Keratinocyte (primary cell): ENCODE measurements at regions not wholly inside any gene's neighbourhood (a gene's known extent, or its start where the extent isn't known, plus 50 kb on each side); places are given as distances from the start of the nearest gene placed in this dataset.

Source experiments
- DNase-seq: peaks from one replicate; pipeline ENCODE4 v3.0.0-alpha.2; 2011; ENCODE audit warnings: low read depth, missing footprints, low spot score
- FAIRE-seq: peaks from 2 replicates; lab custom pipeline; 2011; peaks lifted over from hg19 to GRCh38; lab: Jason Lieb, UNC
- H2AFZ ChIP-seq: 2 replicates; pipeline ENCODE4 v1.6.0; 2012; ENCODE audit warnings: low read length, control low read depth, inconsistent platforms; ENCODE audit not compliant: control insufficient read depth
- H3K27ac ChIP-seq: 2 replicates; pipeline ENCODE4 v1.5.1; 2011; ENCODE audit warnings: low read length; ENCODE audit not compliant: control insufficient read depth, insufficient read depth
- H3K27me3 ChIP-seq: 3 replicates; pipeline ENCODE4 v1.6.0; 2011; ENCODE audit warnings: low read length; ENCODE audit not compliant: control insufficient read depth, insufficient read depth; ENCODE audit errors: extremely low read depth
- H3K36me3 ChIP-seq, 2 experiments: 2 replicates in 1 of 2; 3 replicates in 1 of 2; pipeline ENCODE4 v1.5.1; 2011; ENCODE audit warnings: low read length in 2 of 2, mild to moderate bottlenecking in 1 of 2; ENCODE audit not compliant: control insufficient read depth in 2 of 2, insufficient read depth in 2 of 2; ENCODE audit errors: extremely low read depth in 1 of 2
- H3K4me1 ChIP-seq: 3 replicates; pipeline ENCODE4 v1.5.1; 2011; ENCODE audit warnings: low read length; ENCODE audit not compliant: control insufficient read depth, insufficient read depth; ENCODE audit errors: extremely low read depth
- H3K4me2 ChIP-seq: 3 replicates; pipeline ENCODE4 v1.6.0; 2011; ENCODE audit warnings: low read depth, low read length; ENCODE audit not compliant: control insufficient read depth, insufficient read depth; ENCODE audit errors: extremely low read depth
- H3K4me3 ChIP-seq, 3 experiments: fragments of 200-600 bp in 1 of 3; sonication (generic) in 1 of 3; 2 replicates in 2 of 3; 3 replicates in 1 of 3; pipeline ENCODE4 v1.5.1; 2011 to 2016; ENCODE audit warnings: low read length in 3 of 3, mild to moderate bottlenecking in 3 of 3, control low read depth in 2 of 3, inconsistent platforms in 1 of 3, low read depth in 1 of 3, mixed read lengths in 1 of 3, mixed run types in 1 of 3, moderate library complexity in 1 of 3; ENCODE audit not compliant: control insufficient read depth in 2 of 3, insufficient read depth in 2 of 3; ENCODE audit errors: extremely low read depth in 1 of 3
- H3K79me2 ChIP-seq: 2 replicates; pipeline ENCODE4 v1.6.0; 2012; ENCODE audit warnings: low read length; ENCODE audit not compliant: control insufficient read depth, insufficient read depth
- H3K9ac ChIP-seq: 3 replicates; pipeline ENCODE4 v1.6.0; 2011; ENCODE audit warnings: low read length; ENCODE audit not compliant: control insufficient read depth, insufficient read depth; ENCODE audit errors: extremely low read depth
- H3K9me1 ChIP-seq: 3 replicates; pipeline ENCODE4 v1.6.0; 2011; ENCODE audit warnings: low read length; ENCODE audit not compliant: control insufficient read depth, insufficient read depth; ENCODE audit errors: extremely low read depth
- H3K9me3 ChIP-seq: 2 replicates; pipeline ENCODE4 v1.5.1; 2012; ENCODE audit warnings: low read depth, low read length; ENCODE audit not compliant: control insufficient read depth
- H4K20me1 ChIP-seq: 3 replicates; pipeline ENCODE4 v1.6.0; 2011; ENCODE audit warnings: low read length; ENCODE audit not compliant: control insufficient read depth, insufficient read depth; ENCODE audit errors: extremely low read depth
- CTCF ChIP-seq, 3 experiments: IDR thresholded peaks in 1 of 3; conservative IDR thresholded peaks in 1 of 3; optimal IDR thresholded peaks in 1 of 3; 2 replicates in 2 of 3; 3 replicates in 1 of 3; pipeline versions ENCODE3 to v1.5.1; 2011; ENCODE audit warnings: low read length in 3 of 3, mild to moderate bottlenecking in 3 of 3, moderate library complexity in 2 of 3, control low read depth in 1 of 3, inconsistent platforms in 1 of 3; ENCODE audit not compliant: insufficient read depth in 2 of 3; ENCODE audit errors: extremely low read depth in 1 of 3
- EZH2 ChIP-seq: IDR thresholded peaks from one replicate; pipeline ENCODE4 v1.6.1; 2012; ENCODE audit warnings: inconsistent platforms, mild to moderate bottlenecking, low read length, moderate library complexity
- dilution Hi-C: fragments of 300-500 bp; cut with MboI; formaldehyde crosslinking; loops from one replicate; pipeline ENCODE4 v1.7.0; 2020; ENCODE audit warnings: low sequenced_read_pairs; ENCODE audit not compliant: extremely low pct_ligation_motif_present

GRCh38 chr6:170043150-170043819 lies 247.6 kb downstream of the DLL1 start:
- H3K9ac ChIP-seq, result no peak overlapping the region
- no peak overlapping the region for H3K4me3 ChIP-seq
- H3K36me3 ChIP-seq, result no peaks in the 10 kb centered on the region
- no peaks in the 10 kb centered on the region for H3K79me2 ChIP-seq
- no peaks in the 10 kb centered on the region for H4K20me1 ChIP-seq
- TF ChIP-seq EZH2 (no peak), CTCF (optimal IDR thresholded peaks at IDR 0.05 in 1 of 3, IDR thresholded peaks at IDR 0.05 in 1 of 3, conservative IDR thresholded peaks at IDR 0.05 in 1 of 3; ENCODE audit: extremely low read depth in 1 of 3, insufficient read depth in 2 of 3, low read length in 3 of 3) (no peak)
- no peaks in the 10 kb centered on the region for H3K4me1 ChIP-seq
- no peak for FAIRE-seq
- dilution Hi-C loops, result no loop called here
- no peaks in the 10 kb centered on the region for H3K9me3 ChIP-seq
- H3K4me2 ChIP-seq, result no peak overlapping the region
- no peak overlapping the region for H3K27ac ChIP-seq
- no peak overlapping the region for H2AFZ ChIP-seq
- H3K9me1 ChIP-seq, result no peaks in the 10 kb centered on the region
- peaks cover 3% of the 10 kb centered on the region for H3K27me3 ChIP-seq
- no peak for DNase-seq

DNA sequence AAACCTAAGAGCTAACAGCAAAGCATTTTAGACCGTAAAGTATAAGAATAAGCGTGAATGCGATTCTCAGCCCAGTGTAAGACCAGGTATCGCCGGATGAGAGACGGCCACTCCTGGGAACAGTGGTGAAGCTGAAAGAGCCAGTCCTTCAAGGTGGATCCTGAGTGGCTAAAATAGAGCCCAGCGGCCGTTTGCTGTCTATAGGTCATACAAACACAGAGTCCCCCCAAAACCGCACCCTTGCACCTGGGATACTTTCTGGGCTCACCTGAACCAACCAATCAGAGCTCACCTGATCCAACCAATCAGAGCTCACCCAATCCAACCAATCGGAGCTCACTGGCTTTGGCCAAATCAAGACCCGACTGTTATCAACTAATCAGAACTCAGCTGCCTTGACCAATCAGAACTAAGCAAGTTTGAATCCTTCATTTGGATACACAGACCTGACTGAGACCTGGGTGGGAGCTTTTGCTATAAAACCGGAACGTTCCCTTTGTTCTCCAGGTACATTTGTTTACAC lies 248.2 kb downstream of the DLL1 start:
- DNase-seq (no peak), FAIRE-seq (no peak)
- H4K20me1 ChIP-seq, result no peaks in the 10 kb centered on the region
- no peak overlapping the region for H3K4me2 ChIP-seq
- no peak overlapping the region for H2AFZ ChIP-seq
- H3K4me3 ChIP-seq, result no peak overlapping the region
- no peak for TF ChIP-seq EZH2
- TF ChIP-seq CTCF (optimal IDR thresholded peaks at IDR 0.05 in 1 of 3, IDR thresholded peaks at IDR 0.05 in 1 of 3, conservative IDR thresholded peaks at IDR 0.05 in 1 of 3; ENCODE audit: extremely low read depth in 1 of 3, insufficient read depth in 2 of 3, low read length in 3 of 3), result no peak
- no peak overlapping the region for H3K9ac ChIP-seq
- H3K27me3 ChIP-seq, result peaks cover 3% of the 10 kb centered on the region
- no peak overlapping the region for H3K27ac ChIP-seq
- H3K79me2 ChIP-seq, result no peaks in the 10 kb centered on the region
- H3K36me3 ChIP-seq, result no peaks in the 10 kb centered on the region
- dilution Hi-C loops, result no loop called here
- no peaks in the 10 kb centered on the region for H3K9me3 ChIP-seq
- H3K9me1 ChIP-seq, result no peaks in the 10 kb centered on the region
- H3K4me1 ChIP-seq, result peaks cover 4% of the 10 kb centered on the region
